Mucosa of descending colon (tissue), 3 donors: ENCODE measurements at regions not wholly inside any gene's neighbourhood (a gene's known extent, or its start where the extent isn't known, plus 50 kb on each side); places are given as distances from the start of the nearest gene placed in this dataset.

Experiments used
- ATAC-seq: fragments of 200-7000 bp; cut with Tn5 transposase; one replicate; pipeline ENCODE4 v1.9.1; 2020; ENCODE audit warnings: mild to moderate bottlenecking, moderate library complexity
- DNase-seq, 3 donors: peaks; one replicate each; pipeline ENCODE4 v3.0.0-alpha.2; 2020
- H3K36me3 ChIP-seq: fragments of 200-600 bp; one replicate; pipeline ENCODE4 v1.8.0; 2021; ENCODE audit warnings: low read depth, mild to moderate bottlenecking
- H3K4me1 ChIP-seq: fragments of 200-600 bp; one replicate; pipeline ENCODE4 v1.8.0; 2021; ENCODE audit warnings: low read depth, mild to moderate bottlenecking
- H3K4me3 ChIP-seq: fragments of 200-600 bp; one replicate; pipeline ENCODE4 v1.8.0; 2021; ENCODE audit warnings: mild to moderate bottlenecking
- H3K9me3 ChIP-seq: fragments of 200-600 bp; one replicate; pipeline ENCODE4 v1.8.0; 2021; ENCODE audit warnings: mild to moderate bottlenecking
- CTCF ChIP-seq: fragments of 200-600 bp; IDR thresholded peaks from one replicate; pipeline ENCODE4 v1.8.0; 2022; ENCODE audit warnings: antibody characterized with exemption, mild to moderate bottlenecking
- intact Hi-C, 2 donors: fragments of 100-400 bp; cut with DNase I in 1 of 2; cut with micrococcal nuclease in 1 of 2; formaldehyde crosslinking; loops; one replicate each; pipeline versions ENCODE4 v1.11.0 to v1.11.1; 2022; cut with DNase I, micrococcal nuclease
- donor health status: DM: no; HTN: no; CAD: no; lungs with moderate emphysema.
- donor health status: DM: no; HTN: no; CAD: no.
- donor health status: DM: no; HTN: yes; CAD: no.

GRCh38 chr3:81245043-81245442 is 516.4 kb downstream of the GBE1 start:
- Histone ChIP-seq H3K4me1 (peaks cover 7% of the 10 kb centered on the region), H3K9me3 (no peaks in the 10 kb centered on the region), H3K36me3 (no peaks in the 10 kb centered on the region), H3K4me3 (no peak overlapping the region)
- ATAC-seq (no peak), DNase-seq (no peak)
- no peak for TF ChIP-seq CTCF
- intact Hi-C loops, result no loop called here

GRCh38 chr3:81244231-81244630 is 517.2 kb downstream of the GBE1 start:
- intact Hi-C loops, result no loop called here
- no peak for TF ChIP-seq CTCF
- DNase-seq (no peak), ATAC-seq (no peak)
- Histone ChIP-seq H3K4me1 (no peaks in the 10 kb centered on the region), H3K4me3 (no peak overlapping the region), H3K9me3 (no peaks in the 10 kb centered on the region), H3K36me3 (no peaks in the 10 kb centered on the region)

GRCh38 chr3:81242871-81243270 is 518.6 kb downstream of the GBE1 start:
- Histone ChIP-seq H3K4me1 (no peaks in the 10 kb centered on the region), H3K4me3 (no peak overlapping the region), H3K9me3 (no peaks in the 10 kb centered on the region), H3K36me3 (no peaks in the 10 kb centered on the region)
- peak in 1 of 3 donors; percentile 7 for DNase-seq
- no peak for TF ChIP-seq CTCF
- intact Hi-C loops, result no loop called here
- no peak for ATAC-seq

- no peak for TF ChIP-seq CTCF
- H3K9me3 ChIP-seq, result no peaks in the 10 kb centered on the region
- intact Hi-C loops, result no loop called here
- H3K36me3 ChIP-seq, result no peaks in the 10 kb centered on the region
- DNase-seq (no peak), ATAC-seq (no peak)
- no peaks in the 10 kb centered on the region for H3K4me1 ChIP-seq
- no peak overlapping the region for H3K4me3 ChIP-seq
Measured at GRCh38 chr3:81237181-81237580, 524.3 kb downstream of the GBE1 start.

GRCh38 chr3:81218023-81218422 is 543.4 kb downstream of the GBE1 start:
- no peaks in the 10 kb centered on the region for H3K9me3 ChIP-seq
- intact Hi-C loops, result no loop called here
- H3K4me3 ChIP-seq, result no peak overlapping the region
- TF ChIP-seq CTCF, result no peak
- ATAC-seq, result no peak
- H3K4me1 ChIP-seq, result no peaks in the 10 kb centered on the region
- no peak for DNase-seq
- no peaks in the 10 kb centered on the region for H3K36me3 ChIP-seq

GRCh38 chr3:81217101-81217500 is 544.3 kb downstream of the GBE1 start:
- no peak overlapping the region for H3K4me3 ChIP-seq
- no peaks in the 10 kb centered on the region for H3K4me1 ChIP-seq
- no peaks in the 10 kb centered on the region for H3K9me3 ChIP-seq
- ATAC-seq (no peak), DNase-seq (no peak)
- TF ChIP-seq CTCF, result no peak
- intact Hi-C loops, result no loop called here
- no peaks in the 10 kb centered on the region for H3K36me3 ChIP-seq
